GM08714 (cell line): ENCODE measurements at regions not wholly inside any gene's neighbourhood (a gene's known extent, or its start where the extent isn't known, plus 50 kb on each side); places are given as distances from the start of the nearest gene placed in this dataset.
"Not testable (repeated sequence)": the region's sequence is repeated elsewhere in the genome, so short reads cannot be mapped to it uniquely, and the experiment has no call there.

ENCODE experiments used
- H3K4me3 ChIP-seq: fragments of 200-500 bp; sonication (Bioruptor generic); 2 replicates; pipeline ENCODE4 v1.5.1; 2014; ENCODE audit warnings: mild to moderate bottlenecking, low read length, inconsistent platforms
- ZNF274 ChIP-seq: IDR thresholded peaks from 2 replicates; pipeline ENCODE4 v1.6.1; 2012; ENCODE audit warnings: mild to moderate bottlenecking, low read depth, low read length

DNA sequence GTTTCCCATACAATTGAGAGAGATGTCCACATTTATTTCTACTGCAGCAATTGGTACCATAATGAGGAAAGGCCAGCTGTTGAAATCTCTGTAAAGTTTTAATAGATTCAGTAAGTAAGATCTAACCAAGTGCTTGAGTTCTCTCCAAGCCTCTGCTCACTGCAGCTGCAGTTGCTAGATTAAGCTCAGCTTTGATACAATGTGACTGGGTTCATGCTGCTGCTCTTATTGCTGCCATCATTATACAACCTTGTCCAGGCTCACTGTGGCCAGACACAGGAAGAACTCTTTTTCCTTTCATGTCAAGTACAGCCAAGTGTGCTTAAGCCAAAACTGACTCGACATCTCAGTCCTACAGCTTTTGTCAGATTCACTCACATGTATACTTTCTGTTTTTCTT, 423.5 kb downstream of the GJA1 start:
- H3K4me3 ChIP-seq, result no peak overlapping the region
- no peak for TF ChIP-seq ZNF274

DNA sequence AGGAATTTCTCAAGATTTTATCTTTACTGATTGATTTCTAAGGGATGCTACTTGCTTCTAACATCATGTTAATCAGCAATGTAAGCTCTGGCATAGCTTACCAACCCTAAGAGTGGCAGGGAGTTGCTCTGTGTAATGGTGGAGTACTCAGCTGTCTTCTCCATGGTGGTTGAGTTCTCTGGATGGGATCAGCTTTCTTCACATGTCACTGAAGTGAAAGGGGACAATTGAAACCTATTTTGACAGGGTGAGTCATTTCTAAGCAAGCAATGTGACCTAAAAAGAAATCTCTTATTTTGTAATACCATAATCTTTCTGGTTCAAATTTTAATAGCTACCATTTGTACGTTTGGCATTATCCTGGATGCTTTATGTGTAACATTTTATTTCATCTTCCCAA, 430.4 kb downstream of the GJA1 start:
- no peak for TF ChIP-seq ZNF274
- H3K4me3 ChIP-seq, result no peak overlapping the region

DNA sequence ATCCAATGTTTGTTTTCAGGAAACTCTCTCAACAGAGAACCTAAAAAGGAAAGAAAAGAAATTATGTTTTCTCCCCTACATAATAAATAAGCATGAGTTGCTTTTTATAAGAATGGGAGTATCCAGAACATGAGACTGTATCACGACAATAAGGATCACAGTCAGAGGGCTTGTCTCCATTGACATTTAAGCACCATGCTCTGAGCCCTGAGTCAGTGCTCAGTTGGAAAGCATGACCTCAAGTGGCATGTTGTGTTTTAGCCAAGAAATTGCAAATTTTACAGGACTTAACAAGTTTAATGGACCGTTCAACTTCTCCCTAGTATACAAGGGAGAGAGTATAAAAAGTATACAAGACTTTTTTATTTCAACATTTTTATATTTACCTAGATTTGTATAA, 431.6 kb downstream of the GJA1 start:
- no peak for TF ChIP-seq ZNF274
- H3K4me3 ChIP-seq, result no peak overlapping the region

- no peak for TF ChIP-seq ZNF274
- H3K4me3 ChIP-seq, result no peak overlapping the region
Observed at GRCh38 chr6:121868206-121868605, 432.8 kb downstream of the GJA1 start.

- H3K4me3 ChIP-seq, result no peak overlapping the region
- TF ChIP-seq ZNF274, result no peak
Observed at GRCh38 chr6:121873595-121873994, 438.1 kb downstream of the GJA1 start.

GRCh38 chr6:121876721-121877120, 441.3 kb downstream of the GJA1 start:
- no peak overlapping the region for H3K4me3 ChIP-seq
- no peak for TF ChIP-seq ZNF274

DNA sequence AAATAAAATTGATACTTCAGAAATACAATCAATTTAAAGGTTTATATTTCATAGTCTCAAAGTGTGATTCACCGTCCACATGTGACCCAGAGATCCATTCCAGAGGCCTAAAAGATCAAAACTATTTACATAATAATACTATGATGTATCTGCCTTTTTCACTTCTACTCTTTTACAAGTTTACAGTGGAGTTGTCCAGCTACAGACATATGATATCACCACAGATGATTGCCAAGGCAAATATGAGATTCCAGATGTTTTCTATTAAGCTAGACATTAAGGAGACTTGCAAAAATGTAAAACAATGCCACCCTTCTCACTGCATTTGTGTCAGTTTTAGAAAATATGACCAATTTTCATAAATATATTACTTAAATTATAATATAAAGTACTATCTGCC, 443.7 kb downstream of the GJA1 start:
- H3K4me3 ChIP-seq, result no peak overlapping the region
- no peak for TF ChIP-seq ZNF274

DNA sequence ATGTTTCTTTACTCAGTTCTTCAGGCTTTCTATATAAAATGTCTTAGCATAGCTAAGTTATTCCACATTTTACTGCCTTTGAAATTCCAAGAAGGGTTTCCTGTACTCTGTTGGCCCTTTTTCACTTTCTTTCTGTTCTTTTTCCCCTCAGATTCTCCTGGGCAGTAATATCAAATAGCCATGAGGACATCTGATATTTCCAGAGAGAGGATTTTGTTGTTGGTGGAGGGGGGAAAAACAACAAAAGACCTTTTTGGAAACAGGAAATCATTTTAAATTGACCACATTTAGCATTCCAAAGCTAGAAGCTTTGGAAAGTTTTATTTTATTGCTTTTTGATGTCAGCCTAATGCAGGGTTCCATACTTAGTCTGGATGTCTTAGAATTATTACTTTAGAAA, 445.4 kb downstream of the GJA1 start:
- TF ChIP-seq ZNF274, result no peak
- H3K4me3 ChIP-seq, result no peak overlapping the region

DNA sequence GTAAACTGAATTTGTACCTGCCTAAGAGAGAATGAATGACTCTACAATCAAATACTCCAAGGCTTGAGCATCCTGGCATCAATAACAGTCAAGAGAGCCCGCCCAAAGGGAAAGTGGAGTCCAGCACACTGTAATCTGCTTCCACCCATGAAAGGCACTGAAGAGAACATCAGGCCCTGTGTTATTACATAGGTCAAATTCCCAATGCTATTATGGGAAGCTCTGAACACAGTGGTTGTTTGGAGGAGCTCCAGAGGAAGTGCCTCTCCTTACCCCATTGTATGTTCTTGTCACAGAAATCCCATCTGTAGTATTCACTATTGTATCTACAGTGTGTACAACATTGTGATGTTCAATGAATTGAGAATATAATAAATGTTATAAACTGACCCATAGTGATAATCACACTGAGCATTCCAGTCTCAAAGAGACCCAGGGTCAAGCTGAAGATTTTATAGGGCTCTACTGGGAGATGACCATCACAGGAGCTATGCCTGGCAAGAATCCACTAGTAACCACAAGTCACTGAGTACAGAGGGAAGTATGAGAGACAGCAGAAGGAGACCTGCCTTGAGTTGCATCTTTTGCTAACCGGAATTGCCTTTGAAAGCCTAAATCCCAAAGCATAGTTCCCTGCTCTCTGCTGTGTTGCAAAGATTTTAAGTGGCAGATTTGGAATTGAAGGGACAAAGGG, 446.7 kb downstream of the GJA1 start:
- H3K4me3 ChIP-seq, result no peak overlapping the region
- no peak for TF ChIP-seq ZNF274

- no peak overlapping the region for H3K4me3 ChIP-seq
- TF ChIP-seq ZNF274, result no peak
Observed at GRCh38 chr6:121884091-121884490, 448.6 kb downstream of the GJA1 start.

DNA sequence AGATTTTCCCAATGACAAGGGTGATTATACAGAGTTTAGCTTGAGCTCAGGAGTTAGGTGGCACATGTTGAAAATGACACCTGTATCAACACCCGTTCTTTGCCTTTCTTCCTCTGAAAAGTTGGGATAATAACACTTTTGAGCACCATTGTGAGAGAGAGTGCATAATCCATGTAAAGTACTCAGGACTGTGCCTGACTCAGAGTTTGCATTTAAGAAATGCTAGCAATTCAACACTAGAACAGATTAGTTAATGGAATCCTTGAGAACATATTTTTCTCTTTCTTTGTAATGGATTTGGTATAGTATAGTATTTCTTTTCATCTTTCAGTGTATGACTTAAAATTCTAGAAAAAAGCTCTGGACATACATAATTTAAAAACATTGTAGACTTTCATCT, 449.2 kb downstream of the GJA1 start:
- no peak for TF ChIP-seq ZNF274

GRCh38 chr6:121885399-121886152, 450.1 kb downstream of the GJA1 start:
- no peak overlapping the region for H3K4me3 ChIP-seq
- TF ChIP-seq ZNF274, result no peak

More for the DNA sequence above, 449.2 kb downstream of the GJA1 start:
- H3K4me3 ChIP-seq, result no peak overlapping the region

DNA sequence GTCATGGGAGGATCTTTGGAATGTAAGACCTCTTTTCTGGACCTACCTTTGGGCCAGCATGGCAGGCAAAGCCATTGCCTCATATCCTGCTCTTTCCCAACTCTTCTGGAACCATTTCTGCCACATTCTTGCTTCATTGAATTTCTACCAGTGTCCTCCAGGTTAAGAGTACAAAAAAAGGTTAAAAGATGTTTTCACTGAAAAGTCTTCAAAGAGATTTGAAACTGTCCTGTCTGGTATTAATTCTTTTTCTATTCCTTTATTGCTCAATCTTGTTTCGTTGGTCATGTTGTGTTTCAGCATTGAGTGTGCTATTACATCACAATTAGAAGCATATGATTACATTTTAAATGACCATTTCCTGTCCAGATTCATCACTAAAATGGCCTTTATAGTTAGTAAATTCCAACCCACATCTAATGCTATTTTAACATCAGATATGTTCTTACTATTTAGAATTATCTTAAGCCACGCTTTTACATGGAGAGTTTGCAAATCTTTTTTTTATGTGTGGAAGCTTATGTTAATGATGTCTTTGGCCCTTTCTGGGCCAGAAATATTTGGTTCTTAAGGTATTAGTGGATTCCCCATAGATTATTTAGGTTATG, 450.9 kb downstream of the GJA1 start:
- no peak for TF ChIP-seq ZNF274

DNA sequence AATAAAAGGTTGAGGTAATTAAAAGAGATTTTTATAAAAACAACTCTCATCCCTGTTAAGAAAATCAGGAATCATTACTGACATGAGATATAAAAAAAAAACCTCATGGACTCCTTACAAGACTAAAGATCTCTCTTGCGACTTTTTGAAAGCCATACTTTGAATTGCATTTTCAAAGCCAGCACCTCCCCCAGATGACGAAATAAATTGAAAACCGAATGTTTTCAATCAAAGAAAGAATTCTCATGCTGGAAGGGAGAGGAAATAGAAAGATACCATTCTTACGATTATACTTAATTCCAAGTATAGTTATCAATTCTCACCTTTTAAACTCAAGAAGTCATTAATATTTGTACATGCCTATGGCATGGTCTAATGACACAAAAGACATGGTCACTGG, 452.3 kb downstream of the GJA1 start:
- no peak overlapping the region for H3K4me3 ChIP-seq
- TF ChIP-seq ZNF274, result no peak

More for the DNA sequence above, 450.9 kb downstream of the GJA1 start:
- H3K4me3 ChIP-seq, result no peak overlapping the region

DNA sequence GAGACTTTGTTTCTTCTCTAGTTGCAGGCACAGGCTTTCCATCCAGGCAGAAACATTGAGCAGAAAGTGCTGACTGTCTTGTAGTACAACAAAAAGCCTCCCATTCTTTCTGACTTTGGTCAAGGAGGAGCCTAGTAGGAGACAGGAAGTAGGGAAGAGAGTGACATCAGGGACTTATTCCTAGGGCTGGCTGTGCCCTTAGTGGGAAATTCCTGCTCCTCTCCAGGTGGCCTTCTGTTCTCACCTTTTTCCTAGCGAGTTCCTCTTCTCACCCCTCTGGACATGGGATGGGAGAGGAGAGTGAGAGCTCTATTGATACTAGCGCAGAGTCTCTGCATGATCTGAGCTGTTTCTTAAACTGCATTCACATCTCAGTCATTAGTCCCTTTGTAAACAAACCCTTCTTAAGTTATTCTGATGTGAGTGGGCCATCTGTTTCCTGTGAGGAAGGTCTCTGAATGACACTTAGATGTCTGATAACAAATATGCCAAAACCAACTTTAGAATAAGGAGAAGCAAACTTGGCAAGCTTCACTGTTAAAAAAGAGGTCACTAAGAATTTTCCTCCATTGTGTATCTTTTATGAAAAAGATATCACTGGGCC, 455.0 kb downstream of the GJA1 start:
- H3K4me3 ChIP-seq, result no peak overlapping the region
- TF ChIP-seq ZNF274, result no peak

DNA sequence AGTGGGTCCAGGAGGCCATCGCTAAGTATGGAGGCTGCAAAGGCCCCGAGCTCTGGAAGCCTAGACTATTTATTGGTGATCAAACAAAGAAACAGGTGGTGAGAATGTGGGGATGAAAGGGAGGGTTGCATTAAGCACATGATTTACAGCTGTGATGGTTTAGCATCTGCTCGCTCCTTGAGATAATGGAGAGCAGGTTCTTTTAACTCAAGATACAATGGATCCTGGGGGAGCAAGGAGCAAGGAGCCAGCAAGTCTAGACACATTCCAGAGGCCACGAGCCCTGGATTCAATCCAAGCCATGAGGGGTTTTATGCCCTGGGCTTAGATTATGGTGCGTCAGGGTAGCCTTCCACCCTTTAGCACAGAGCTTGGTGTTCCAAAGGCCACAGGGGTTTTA, 460.3 kb downstream of the GJA1 start:
- H3K4me3 ChIP-seq, result not testable (repeated sequence)
